ENCODE measurements at regions not wholly inside any gene's neighbourhood (a gene's known extent, or its start where the extent isn't known, plus 50 kb on each side); places are given as distances from the start of the nearest gene placed in this dataset.
"Not testable (repeated sequence)": the region's sequence is repeated elsewhere in the genome, so short reads cannot be mapped to it uniquely, and the experiment has no call there.

GRCh38 chr3:153972862-153973261 is 148.3 kb upstream of the ARHGEF26 start:
- DNase-seq (ENCODE audit: low read depth in 2 of 2): no peak

- DNase-seq (ENCODE audit: low read depth in 2 of 2): no peak
Measured at GRCh38 chr3:153973722-153974265, 147.4 kb upstream of the ARHGEF26 start.

- DNase-seq (ENCODE audit: low read depth in 2 of 2): no peak
Measured at GRCh38 chr3:153974614-153975013, 146.6 kb upstream of the ARHGEF26 start.

GRCh38 chr3:153976891-153977554 is 144.2 kb upstream of the ARHGEF26 start:
- DNase-seq (ENCODE audit: low read depth in 2 of 2): peak in 1 of 2 experiments; percentile 20

- DNase-seq (ENCODE audit: low read depth in 2 of 2): no peak
Measured at GRCh38 chr3:153978006-153978405, 143.2 kb upstream of the ARHGEF26 start.

GRCh38 chr3:153979418-153980251 is 141.6 kb upstream of the ARHGEF26 start:
- DNase-seq (ENCODE audit: low read depth in 2 of 2): no peak

GRCh38 chr3:153980252-153980590 is 141.0 kb upstream of the ARHGEF26 start:
- no peak for DNase-seq (ENCODE audit: low read depth in 2 of 2)

GRCh38 chr3:153997364-153997763 is 123.8 kb upstream of the ARHGEF26 start:
- DNase-seq (ENCODE audit: low read depth in 2 of 2): not testable (repeated sequence)

- no peak for DNase-seq (ENCODE audit: low read depth in 2 of 2)
Measured at GRCh38 chr3:154003649-154004048, 117.5 kb upstream of the ARHGEF26 start.

GRCh38 chr3:154011036-154011435 is 110.2 kb upstream of the ARHGEF26 start:
- DNase-seq (ENCODE audit: low read depth in 2 of 2): no peak

GRCh38 chr3:154013736-154014135 is 107.5 kb upstream of the ARHGEF26 start:
- no peak for DNase-seq (ENCODE audit: low read depth in 2 of 2)

GRCh38 chr3:154015307-154015706 is 105.9 kb upstream of the ARHGEF26 start:
- no peak for DNase-seq (ENCODE audit: low read depth in 2 of 2)

GRCh38 chr3:154018100-154018696 is 103.0 kb upstream of the ARHGEF26 start:
- DNase-seq (ENCODE audit: low read depth in 2 of 2): no peak

- no peak for DNase-seq (ENCODE audit: low read depth in 2 of 2)
Measured at GRCh38 chr3:154022606-154023005, 98.6 kb upstream of the ARHGEF26 start.

- DNase-seq (ENCODE audit: low read depth in 2 of 2): no peak
Measured at GRCh38 chr3:154023148-154023547, 98.0 kb upstream of the ARHGEF26 start.

- no peak for DNase-seq (ENCODE audit: low read depth in 2 of 2)
Measured at GRCh38 chr3:154025007-154025406, 96.2 kb upstream of the ARHGEF26 start.

GRCh38 chr3:154029926-154030325 is 91.3 kb upstream of the ARHGEF26 start:
- no peak for DNase-seq (ENCODE audit: low read depth in 2 of 2)

- no peak for DNase-seq (ENCODE audit: low read depth in 2 of 2)
Measured at GRCh38 chr3:154034797-154035330, 86.3 kb upstream of the ARHGEF26 start.

- DNase-seq (ENCODE audit: low read depth in 2 of 2): no peak
Measured at GRCh38 chr3:154040283-154040682, 80.9 kb upstream of the ARHGEF26 start.

- DNase-seq (ENCODE audit: low read depth in 2 of 2): no peak
Measured at GRCh38 chr3:154044671-154045070, 76.5 kb upstream of the ARHGEF26 start.

GRCh38 chr3:154050216-154050615 is 71.0 kb upstream of the ARHGEF26 start:
- no peak for DNase-seq (ENCODE audit: low read depth in 2 of 2)

GRCh38 chr3:154050766-154051165 is 70.4 kb upstream of the ARHGEF26 start:
- no peak for DNase-seq (ENCODE audit: low read depth in 2 of 2)
